22Rv1 (cell line): ENCODE measurements at regions not wholly inside any gene's neighbourhood (a gene's known extent, or its start where the extent isn't known, plus 50 kb on each side); places are given as distances from the start of the nearest gene placed in this dataset.
"Not testable (repeated sequence)": the region's sequence is repeated elsewhere in the genome, so short reads cannot be mapped to it uniquely, and the experiment has no call there.

Source experiments
- ZFX ChIP-seq: fragments of 450-650 bp; IDR thresholded peaks from 2 replicates; pipeline ENCODE4 v1.6.1; 2017; ENCODE audit warnings: antibody characterized with exemption, borderline replicate concordance
- TF ChIP-seq, protein P1 (sequence below): fragments of 450-650 bp; IDR thresholded peaks from 2 replicates; pipeline ENCODE4 v1.5.1; 2017; ENCODE audit warnings: mild to moderate bottlenecking

DNA sequence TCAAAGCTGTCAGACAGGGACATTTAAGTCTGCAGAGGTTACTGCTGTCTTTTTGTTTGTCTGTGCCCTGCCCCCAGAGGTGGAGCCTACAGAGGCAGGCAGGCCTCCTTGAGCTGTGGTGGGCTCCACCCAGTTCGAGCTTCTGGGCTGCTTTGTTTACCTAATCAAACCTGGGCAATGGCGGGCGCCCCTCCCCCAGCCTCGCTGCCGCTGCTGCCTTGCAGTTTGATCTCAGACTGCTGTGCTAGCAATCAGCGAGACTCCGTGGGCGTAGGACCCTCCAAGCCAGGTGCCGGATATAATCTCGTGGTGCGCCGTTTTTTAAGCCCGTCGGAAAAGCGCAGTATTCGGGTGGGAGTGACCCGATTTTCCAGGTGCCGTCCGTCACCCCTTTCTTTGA is 107.1 kb upstream of the KLF12 start:
- TF ChIP-seq, protein P1, sequence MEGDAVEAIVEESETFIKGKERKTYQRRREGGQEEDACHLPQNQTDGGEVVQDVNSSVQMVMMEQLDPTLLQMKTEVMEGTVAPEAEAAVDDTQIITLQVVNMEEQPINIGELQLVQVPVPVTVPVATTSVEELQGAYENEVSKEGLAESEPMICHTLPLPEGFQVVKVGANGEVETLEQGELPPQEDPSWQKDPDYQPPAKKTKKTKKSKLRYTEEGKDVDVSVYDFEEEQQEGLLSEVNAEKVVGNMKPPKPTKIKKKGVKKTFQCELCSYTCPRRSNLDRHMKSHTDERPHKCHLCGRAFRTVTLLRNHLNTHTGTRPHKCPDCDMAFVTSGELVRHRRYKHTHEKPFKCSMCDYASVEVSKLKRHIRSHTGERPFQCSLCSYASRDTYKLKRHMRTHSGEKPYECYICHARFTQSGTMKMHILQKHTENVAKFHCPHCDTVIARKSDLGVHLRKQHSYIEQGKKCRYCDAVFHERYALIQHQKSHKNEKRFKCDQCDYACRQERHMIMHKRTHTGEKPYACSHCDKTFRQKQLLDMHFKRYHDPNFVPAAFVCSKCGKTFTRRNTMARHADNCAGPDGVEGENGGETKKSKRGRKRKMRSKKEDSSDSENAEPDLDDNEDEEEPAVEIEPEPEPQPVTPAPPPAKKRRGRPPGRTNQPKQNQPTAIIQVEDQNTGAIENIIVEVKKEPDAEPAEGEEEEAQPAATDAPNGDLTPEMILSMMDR, result not testable (repeated sequence)
- not testable (repeated sequence) for TF ChIP-seq ZFX
